OCI-LY7 (cell line): ENCODE measurements at regions not wholly inside any gene's neighbourhood (a gene's known extent, or its start where the extent isn't known, plus 50 kb on each side); places are given as distances from the start of the nearest gene placed in this dataset.

Experiments used
- CTCF ChIP-seq: fragments of 200-600 bp; sonication (generic); conservative IDR thresholded peaks from 2 replicates; pipeline ENCODE4 v1.5.1; 2014; ENCODE audit warnings: mild to moderate bottlenecking, antibody characterized with exemption, low read length, moderate library complexity, mixed read lengths
- EZH2phosphoT487 ChIP-seq: fragments of 200-600 bp; sonication (generic); IDR thresholded peaks from 2 replicates; pipeline ENCODE4 v1.6.1; 2018; ENCODE audit warnings: low read depth, borderline replicate concordance, mild to moderate bottlenecking, mixed run types, antibody characterized with exemption, low read length, moderate library complexity, mixed read lengths

GRCh38 chr17:13822700-13823099 is 221.0 kb upstream of the HS3ST3A1 start:
- no peak for TF ChIP-seq CTCF
- no peak for TF ChIP-seq EZH2phosphoT487
